ENCODE measurements at regions not wholly inside any gene's neighbourhood (a gene's known extent, or its start where the extent isn't known, plus 50 kb on each side); places are given as distances from the start of the nearest gene placed in this dataset.

DNA sequence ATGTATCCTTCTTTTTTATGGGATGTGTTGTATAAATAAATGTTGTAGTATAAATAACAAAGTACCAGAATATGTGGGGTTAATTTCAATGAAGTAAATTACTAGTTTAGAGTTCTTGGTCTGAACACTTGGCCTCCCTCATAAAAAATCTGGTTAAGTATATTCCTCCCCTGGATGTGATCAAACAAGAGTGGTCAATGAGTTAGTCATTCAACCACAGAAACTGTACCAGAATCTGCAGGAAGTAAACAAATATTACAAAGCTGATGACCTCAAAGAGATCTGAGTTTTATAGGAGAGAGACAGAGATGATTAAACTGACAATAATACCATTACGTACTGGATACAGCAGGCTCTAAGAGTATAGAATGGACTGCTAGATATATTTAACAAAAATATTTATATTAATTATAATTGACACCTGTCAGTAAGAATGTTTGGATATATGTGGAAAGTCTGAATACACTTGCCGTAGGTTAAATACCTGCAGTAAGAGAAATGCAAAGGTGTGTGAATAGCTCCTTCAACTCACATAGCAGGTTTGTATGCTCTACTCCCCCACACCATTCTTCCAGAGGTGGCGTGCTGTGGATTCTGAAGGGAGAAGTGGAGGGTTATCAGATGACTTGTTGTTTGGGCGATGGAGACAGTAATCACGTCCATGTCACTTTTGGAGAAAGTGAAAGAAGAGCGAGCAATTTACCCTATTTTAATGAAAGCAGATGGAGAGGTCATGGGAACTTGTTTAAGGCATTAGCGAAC, 108.3 kb upstream of the LRATD1 start:
- TF ChIP-seq, protein P1, sequence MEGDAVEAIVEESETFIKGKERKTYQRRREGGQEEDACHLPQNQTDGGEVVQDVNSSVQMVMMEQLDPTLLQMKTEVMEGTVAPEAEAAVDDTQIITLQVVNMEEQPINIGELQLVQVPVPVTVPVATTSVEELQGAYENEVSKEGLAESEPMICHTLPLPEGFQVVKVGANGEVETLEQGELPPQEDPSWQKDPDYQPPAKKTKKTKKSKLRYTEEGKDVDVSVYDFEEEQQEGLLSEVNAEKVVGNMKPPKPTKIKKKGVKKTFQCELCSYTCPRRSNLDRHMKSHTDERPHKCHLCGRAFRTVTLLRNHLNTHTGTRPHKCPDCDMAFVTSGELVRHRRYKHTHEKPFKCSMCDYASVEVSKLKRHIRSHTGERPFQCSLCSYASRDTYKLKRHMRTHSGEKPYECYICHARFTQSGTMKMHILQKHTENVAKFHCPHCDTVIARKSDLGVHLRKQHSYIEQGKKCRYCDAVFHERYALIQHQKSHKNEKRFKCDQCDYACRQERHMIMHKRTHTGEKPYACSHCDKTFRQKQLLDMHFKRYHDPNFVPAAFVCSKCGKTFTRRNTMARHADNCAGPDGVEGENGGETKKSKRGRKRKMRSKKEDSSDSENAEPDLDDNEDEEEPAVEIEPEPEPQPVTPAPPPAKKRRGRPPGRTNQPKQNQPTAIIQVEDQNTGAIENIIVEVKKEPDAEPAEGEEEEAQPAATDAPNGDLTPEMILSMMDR (IDR thresholded peaks at IDR 0.05): no peak
- no peak overlapping the region for H3K9ac ChIP-seq
- H3K27ac ChIP-seq: no peak overlapping the region
- H3K9me3 ChIP-seq (ENCODE audit: control insufficient read depth, low read length): no peaks in the 10 kb centered on the region
- H3K4me3 ChIP-seq (ENCODE audit: low read depth, low read length): no peak overlapping the region
- H3K36me3 ChIP-seq (ENCODE audit: control insufficient read depth, insufficient read depth, low read length): no peaks in the 10 kb centered on the region
- H3K79me2 ChIP-seq: no peaks in the 10 kb centered on the region
- H3K4me1 ChIP-seq: no peaks in the 10 kb centered on the region
- H3K27me3 ChIP-seq (ENCODE audit: control insufficient read depth, insufficient read depth, low read length): no peaks in the 10 kb centered on the region
- no peak overlapping the region for H3K4me2 ChIP-seq (ENCODE audit: low read length)
- H2AFZ ChIP-seq: no peak overlapping the region

DNA sequence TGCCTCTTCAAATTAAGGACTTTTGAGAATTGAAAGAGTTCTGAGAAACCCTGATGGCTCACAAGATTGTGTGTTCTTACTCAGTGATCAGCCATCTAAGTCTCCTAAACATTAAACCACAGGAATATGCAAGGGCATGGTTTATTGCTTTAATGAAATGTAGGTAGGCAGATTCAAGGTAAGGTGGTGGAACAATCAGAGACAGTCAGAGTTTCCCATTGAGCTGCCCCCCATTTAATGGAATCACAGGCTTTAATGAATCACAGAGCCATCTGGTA, 107.8 kb upstream of the LRATD1 start:
- Histone ChIP-seq H3K9ac (no peak overlapping the region), H3K4me2 (ENCODE audit: low read length) (no peak overlapping the region), H3K4me1 (no peaks in the 10 kb centered on the region), H3K9me3 (ENCODE audit: control insufficient read depth, low read length) (no peaks in the 10 kb centered on the region), H2AFZ (no peak overlapping the region), H3K36me3 (ENCODE audit: control insufficient read depth, insufficient read depth, low read length) (no peaks in the 10 kb centered on the region), H3K79me2 (no peaks in the 10 kb centered on the region), H3K27me3 (ENCODE audit: control insufficient read depth, insufficient read depth, low read length) (no peaks in the 10 kb centered on the region), H3K4me3 (ENCODE audit: low read depth, low read length) (no peak overlapping the region), H3K27ac (no peak overlapping the region)
- TF ChIP-seq, protein P1 (IDR thresholded peaks at IDR 0.05): no peak

DNA sequence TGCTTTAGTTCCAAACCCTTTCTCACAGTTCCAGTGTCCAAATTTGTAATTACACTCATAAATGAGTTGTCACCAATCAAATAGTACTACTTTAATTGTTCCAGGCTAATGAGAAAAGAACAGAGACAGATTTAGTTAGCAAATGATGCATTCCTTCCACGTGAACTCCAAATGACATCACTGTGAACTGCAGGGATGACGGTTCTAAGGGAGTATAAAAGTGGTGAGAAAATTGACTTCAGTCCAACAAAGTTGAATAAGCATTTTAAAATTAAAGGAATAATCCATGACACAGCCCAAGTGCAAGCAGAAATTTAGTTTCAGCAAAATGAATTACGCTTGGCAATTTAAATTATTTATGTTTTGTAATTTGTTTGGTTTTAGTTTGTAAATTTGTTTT, 102.0 kb upstream of the LRATD1 start:
- Histone ChIP-seq H3K4me3 (ENCODE audit: low read depth, low read length) (no peak overlapping the region), H3K4me1 (no peaks in the 10 kb centered on the region), H3K9me3 (ENCODE audit: control insufficient read depth, low read length) (no peaks in the 10 kb centered on the region), H3K4me2 (ENCODE audit: low read length) (no peak overlapping the region), H2AFZ (no peak overlapping the region), H3K27ac (no peak overlapping the region), H3K9ac (no peak overlapping the region), H3K79me2 (no peaks in the 10 kb centered on the region), H3K36me3 (ENCODE audit: control insufficient read depth, insufficient read depth, low read length) (no peaks in the 10 kb centered on the region), H3K27me3 (ENCODE audit: control insufficient read depth, insufficient read depth, low read length) (no peaks in the 10 kb centered on the region)
- TF ChIP-seq, protein P1 (IDR thresholded peaks at IDR 0.05): no peak

DNA sequence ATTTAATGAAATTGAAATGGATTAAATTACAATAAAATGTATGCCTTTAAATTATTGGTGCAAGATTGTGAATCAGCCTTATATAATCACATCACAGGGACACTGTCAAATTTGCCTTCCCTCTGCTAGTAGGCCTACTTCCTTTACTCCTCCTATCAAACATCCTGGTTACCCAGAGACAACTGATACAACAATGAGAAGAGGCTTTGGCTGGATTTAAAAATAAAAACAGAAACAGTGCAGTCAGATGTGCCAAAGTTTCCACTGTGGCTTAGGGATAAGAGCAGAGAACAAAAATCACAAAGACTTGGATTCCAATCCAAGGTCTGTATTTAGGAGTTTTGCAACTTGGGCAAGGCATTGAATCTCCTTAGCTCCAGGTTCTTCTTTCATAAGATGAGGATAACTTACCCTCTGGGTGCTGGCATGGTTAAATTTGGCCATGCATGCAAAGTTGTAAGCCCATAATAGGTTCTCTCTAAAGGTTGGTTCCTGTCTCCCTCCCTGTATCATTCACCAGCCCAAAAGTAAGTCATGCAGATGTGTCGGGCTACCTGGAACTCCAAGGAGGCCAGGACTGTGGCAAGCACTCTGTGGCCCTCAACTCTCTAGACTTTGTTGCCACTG, 99.3 kb upstream of the LRATD1 start:
- Histone ChIP-seq H3K9ac (no peak overlapping the region), H3K4me3 (ENCODE audit: low read depth, low read length) (no peak overlapping the region), H3K27ac (no peak overlapping the region), H2AFZ (no peak overlapping the region), H3K4me2 (ENCODE audit: low read length) (no peak overlapping the region), H3K79me2 (no peaks in the 10 kb centered on the region), H3K27me3 (ENCODE audit: control insufficient read depth, insufficient read depth, low read length) (no peaks in the 10 kb centered on the region), H3K4me1 (no peaks in the 10 kb centered on the region), H3K36me3 (ENCODE audit: control insufficient read depth, insufficient read depth, low read length) (no peaks in the 10 kb centered on the region), H3K9me3 (ENCODE audit: control insufficient read depth, low read length) (no peaks in the 10 kb centered on the region)
- TF ChIP-seq, protein P1 (IDR thresholded peaks at IDR 0.05): no peak

DNA sequence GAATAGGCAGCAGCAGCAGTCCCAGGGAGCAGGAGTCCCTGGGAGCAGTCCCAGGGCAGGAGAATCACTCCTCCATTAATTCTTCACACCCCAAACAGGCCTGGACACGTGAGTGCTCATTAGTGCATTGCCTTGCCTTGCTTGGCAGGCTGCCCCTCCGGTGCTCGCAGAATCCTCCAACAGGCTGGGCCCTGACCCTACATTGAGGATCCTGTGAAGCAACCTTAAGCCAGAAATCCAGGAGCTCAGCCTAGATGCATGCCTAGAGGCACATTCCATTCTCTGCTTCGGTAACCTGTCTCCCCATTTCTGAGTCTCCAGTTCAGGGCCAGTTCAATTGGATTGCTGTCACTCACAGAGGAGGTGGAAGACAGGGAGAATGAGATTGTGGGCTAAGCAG, 97.4 kb upstream of the LRATD1 start:
- no peaks in the 10 kb centered on the region for H3K36me3 ChIP-seq (ENCODE audit: control insufficient read depth, insufficient read depth, low read length)
- H3K27ac ChIP-seq: no peak overlapping the region
- H2AFZ ChIP-seq: no peak overlapping the region
- no peak overlapping the region for H3K4me3 ChIP-seq (ENCODE audit: low read depth, low read length)
- no peaks in the 10 kb centered on the region for H3K79me2 ChIP-seq
- TF ChIP-seq, protein P1 (IDR thresholded peaks at IDR 0.05): no peak
- H3K27me3 ChIP-seq (ENCODE audit: control insufficient read depth, insufficient read depth, low read length): no peaks in the 10 kb centered on the region
- H3K9me3 ChIP-seq (ENCODE audit: control insufficient read depth, low read length): no peaks in the 10 kb centered on the region
- H3K9ac ChIP-seq: no peak overlapping the region
- H3K4me2 ChIP-seq (ENCODE audit: low read length): no peak overlapping the region
- H3K4me1 ChIP-seq: no peaks in the 10 kb centered on the region

Measured in parathyroid adenoma (tissue), 2 donors.